GM18909 (cell line): ENCODE measurements at regions not wholly inside any gene's neighbourhood (a gene's known extent, or its start where the extent isn't known, plus 50 kb on each side); places are given as distances from the start of the nearest gene placed in this dataset.

ENCODE experiments used
- ATAC-seq: cut with Tn5 transposase; IDR thresholded peaks from one replicate; pipeline ENCODE4 v1.9.1; 2021; ENCODE audit warnings: mild to moderate bottlenecking; ENCODE audit not compliant: unreplicated experiment, poor library complexity

DNA sequence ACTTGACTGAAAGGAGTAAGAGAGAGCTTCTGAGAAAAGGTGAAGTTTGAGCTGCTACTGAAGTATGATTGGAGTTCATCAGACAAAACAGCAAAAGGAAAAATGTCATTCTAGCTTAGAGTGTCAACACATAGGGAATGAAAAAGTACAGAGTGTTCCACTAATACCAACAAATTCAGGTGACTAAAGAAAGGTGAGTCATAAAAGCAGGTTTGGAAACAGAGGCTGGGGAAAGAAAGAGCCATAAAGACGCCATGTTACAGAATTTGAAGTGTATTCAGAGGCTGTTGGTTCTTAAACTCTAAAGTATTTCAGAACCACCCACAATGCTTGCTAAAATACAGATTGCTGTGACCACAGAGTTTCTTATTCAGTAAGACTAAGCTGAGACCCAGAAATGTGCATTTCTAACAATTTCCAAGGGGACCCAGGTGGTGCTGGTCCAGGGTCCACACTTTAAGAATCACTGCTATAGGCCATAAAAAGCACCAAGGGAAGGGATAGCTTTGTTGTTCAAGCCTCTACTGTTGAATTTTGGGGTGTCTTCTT lies 143.1 kb downstream of the ELAPOR2 start:
- ATAC-seq = no peak

DNA sequence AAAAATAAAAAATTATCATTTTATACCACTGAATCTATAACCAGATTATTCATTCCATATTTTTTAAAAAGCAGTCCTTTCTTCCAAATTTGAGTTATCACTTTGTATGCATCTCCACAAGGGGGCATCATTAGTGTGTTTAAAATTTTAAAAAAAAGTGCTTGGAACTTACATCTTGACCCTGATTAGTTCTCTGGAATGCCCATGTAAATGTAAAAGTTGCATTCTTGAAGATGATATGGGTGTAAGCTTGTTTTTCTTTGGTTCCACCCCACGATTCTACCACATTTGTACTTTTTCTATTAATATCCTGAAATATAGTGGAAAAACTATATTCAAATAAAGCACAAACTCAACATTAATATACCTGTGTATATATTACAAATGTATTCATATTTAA lies 144.9 kb downstream of the ELAPOR2 start:
- no peak for ATAC-seq
